HG02973 (cell line): ENCODE measurements at regions not wholly inside any gene's neighbourhood (a gene's known extent, or its start where the extent isn't known, plus 50 kb on each side); places are given as distances from the start of the nearest gene placed in this dataset.
"Not testable (repeated sequence)": the region's sequence is repeated elsewhere in the genome, so short reads cannot be mapped to it uniquely, and the experiment has no call there.

Experiments used
- ATAC-seq: cut with Tn5 transposase; IDR thresholded peaks from one replicate; pipeline ENCODE4 v1.9.1; 2021; ENCODE audit warnings: moderate library complexity; ENCODE audit not compliant: unreplicated experiment

DNA sequence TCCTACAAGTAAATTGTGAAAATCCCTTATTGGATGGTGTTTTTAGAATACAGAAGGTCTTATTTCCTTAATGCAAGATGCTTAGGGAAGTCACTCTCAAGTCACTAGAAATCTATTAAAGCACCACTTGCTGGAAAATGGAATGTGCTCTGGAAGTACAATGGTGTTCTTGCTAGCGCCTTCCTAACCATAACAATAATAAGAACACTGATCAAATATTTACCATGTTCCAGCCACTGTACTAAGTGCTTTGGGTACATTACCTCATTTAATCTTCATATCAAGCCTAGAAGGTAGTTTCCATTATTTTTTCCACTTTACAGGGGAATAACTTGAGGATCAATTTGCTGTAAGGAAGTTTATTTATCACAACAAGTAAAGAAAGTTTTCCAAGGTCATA lies 75.1 kb downstream of the FAM72B start:
- ATAC-seq, result not testable (repeated sequence)

DNA sequence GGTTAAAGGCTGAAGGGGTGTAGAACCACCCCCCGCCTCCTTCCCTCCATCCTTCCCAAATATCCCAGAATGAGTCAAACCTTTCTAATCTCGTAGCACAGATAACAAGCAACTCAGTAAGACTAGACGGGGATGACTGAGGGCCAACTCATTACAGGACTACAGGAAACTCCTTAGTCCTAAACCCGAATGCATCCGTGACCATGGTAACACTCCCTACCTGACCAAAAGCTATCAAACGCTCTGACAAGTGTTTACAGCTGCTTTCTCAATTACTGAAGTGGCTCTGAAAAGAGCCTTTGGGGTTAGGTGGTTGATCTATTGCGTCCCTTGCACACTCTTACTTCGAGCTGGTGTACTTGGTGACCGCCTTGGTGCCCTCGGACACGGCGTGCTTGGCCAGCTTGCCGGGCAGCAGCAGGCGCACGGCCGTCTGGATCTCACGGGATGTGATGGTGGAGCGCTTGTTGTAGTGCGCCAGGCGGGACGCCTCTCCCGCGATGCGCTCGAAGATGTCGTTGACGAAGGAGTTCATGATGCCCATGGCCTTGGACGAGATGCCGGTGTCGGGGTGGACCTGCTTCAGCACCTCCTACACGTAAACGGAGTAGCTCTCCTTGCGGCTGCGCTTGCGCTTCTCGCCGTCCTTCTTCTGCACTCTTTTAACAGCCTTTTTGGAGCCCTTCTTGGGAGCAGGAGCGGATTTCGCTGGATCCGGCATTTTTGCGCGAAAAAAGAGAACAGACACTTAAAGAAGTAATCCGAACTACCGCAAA lies 67.4 kb downstream of the FAM72B start:
- not testable (repeated sequence) for ATAC-seq

DNA sequence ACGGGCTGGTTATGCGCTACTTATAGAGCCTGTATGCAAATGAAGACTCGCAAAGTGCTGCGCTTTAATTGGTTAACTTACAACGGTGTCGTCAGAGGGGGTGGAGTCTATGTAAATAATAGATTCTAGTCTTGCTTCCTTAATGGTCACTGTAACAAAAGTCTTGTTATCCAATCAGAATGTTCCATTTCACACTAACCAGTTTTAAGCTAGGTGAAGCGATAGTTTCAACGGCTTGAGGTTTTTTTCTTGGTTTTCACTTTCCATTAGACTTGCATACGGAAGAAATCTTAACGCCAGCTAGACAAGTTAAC lies 66.9 kb downstream of the FAM72B start:
- not testable (repeated sequence) for ATAC-seq

DNA sequence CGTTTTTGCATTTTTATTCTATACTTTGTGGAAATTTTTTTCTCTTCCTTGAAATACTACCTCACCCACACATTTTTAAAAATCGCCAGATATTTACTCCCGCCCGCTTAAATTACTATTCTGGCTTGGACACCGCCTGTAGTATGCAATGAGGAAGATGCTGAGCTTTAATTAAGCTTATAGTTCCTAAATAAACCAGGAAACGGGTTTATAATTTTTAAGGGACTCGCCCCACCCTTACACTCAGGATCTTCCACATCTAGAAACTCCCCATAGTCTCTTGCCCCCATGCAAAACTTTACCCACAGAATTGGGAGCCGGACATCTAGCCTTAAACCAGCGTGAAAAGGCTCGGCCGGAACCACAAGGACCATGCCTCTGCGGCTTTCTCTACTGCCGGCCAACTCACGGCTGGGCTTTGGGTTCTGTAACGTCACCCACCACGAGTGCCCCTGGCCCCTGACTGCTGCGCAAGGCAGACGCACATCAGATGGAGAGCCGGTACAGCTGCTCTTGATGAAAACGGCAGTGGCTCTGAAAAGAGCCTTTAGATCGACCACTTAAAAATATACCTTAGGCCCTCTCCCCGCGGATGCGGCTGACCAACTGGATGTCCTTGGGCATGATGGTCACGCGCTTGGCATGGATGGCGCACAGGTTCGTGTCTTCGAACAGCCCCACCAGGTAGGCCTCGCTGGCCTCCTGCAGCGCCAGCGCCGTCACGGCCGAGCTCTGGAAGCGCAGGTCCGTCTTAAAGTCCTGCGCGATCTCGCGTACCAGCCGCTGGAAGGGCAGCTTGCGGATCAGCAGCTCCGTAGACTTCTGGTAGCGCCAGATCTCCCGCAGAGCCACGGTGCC lies 66.3 kb downstream of the FAM72B start:
- not testable (repeated sequence) for ATAC-seq
